Parathyroid adenoma (tissue), 2 donors: ENCODE measurements at regions not wholly inside any gene's neighbourhood (a gene's known extent, or its start where the extent isn't known, plus 50 kb on each side); places are given as distances from the start of the nearest gene placed in this dataset.
"Not testable (repeated sequence)": the region's sequence is repeated elsewhere in the genome, so short reads cannot be mapped to it uniquely, and the experiment has no call there.

Experiments used
- H2AFZ ChIP-seq: fragments of 300-600 bp; sonication (generic); one replicate; pipeline ENCODE4 v1.7.0; 2017; ENCODE audit warnings: antibody characterized with exemption, mild to moderate bottlenecking
- H3K27ac ChIP-seq: fragments of 300-600 bp; sonication (generic); one replicate; pipeline ENCODE4 v1.7.0; 2017
- H3K27me3 ChIP-seq: fragments of 300-600 bp; sonication (generic); one replicate; pipeline ENCODE4 v1.7.0; 2017; ENCODE audit warnings: low read length; ENCODE audit not compliant: control insufficient read depth, insufficient read depth
- H3K36me3 ChIP-seq: fragments of 300-600 bp; sonication (generic); one replicate; pipeline ENCODE4 v1.7.0; 2017; ENCODE audit warnings: low read length; ENCODE audit not compliant: control insufficient read depth, insufficient read depth
- H3K4me1 ChIP-seq: fragments of 300-600 bp; sonication (generic); one replicate; pipeline ENCODE4 v1.7.0; 2017; ENCODE audit warnings: control low read depth
- H3K4me2 ChIP-seq: fragments of 300-600 bp; sonication (generic); one replicate; pipeline ENCODE4 v1.7.0; 2017; ENCODE audit warnings: low read length
- H3K4me3 ChIP-seq: fragments of 300-600 bp; sonication (generic); one replicate; pipeline ENCODE4 v1.7.0; 2017; ENCODE audit warnings: low read depth, low read length
- H3K79me2 ChIP-seq: fragments of 300-600 bp; sonication (generic); one replicate; pipeline ENCODE4 v1.7.0; 2017; ENCODE audit warnings: control low read depth
- H3K9ac ChIP-seq: fragments of 300-600 bp; sonication (generic); one replicate; pipeline ENCODE4 v1.7.0; 2017; ENCODE audit warnings: mild to moderate bottlenecking
- H3K9me3 ChIP-seq: fragments of 300-600 bp; sonication (generic); one replicate; pipeline ENCODE4 v1.7.0; 2017; ENCODE audit warnings: low read length; ENCODE audit not compliant: control insufficient read depth
- TF ChIP-seq, protein P1 (sequence below): fragments of 300-600 bp; sonication (generic); IDR thresholded peaks from one replicate; pipeline ENCODE4 v1.7.0; 2017; ENCODE audit warnings: antibody characterized with exemption, mild to moderate bottlenecking
- donor health status: primary hyperparathyroidism.

DNA sequence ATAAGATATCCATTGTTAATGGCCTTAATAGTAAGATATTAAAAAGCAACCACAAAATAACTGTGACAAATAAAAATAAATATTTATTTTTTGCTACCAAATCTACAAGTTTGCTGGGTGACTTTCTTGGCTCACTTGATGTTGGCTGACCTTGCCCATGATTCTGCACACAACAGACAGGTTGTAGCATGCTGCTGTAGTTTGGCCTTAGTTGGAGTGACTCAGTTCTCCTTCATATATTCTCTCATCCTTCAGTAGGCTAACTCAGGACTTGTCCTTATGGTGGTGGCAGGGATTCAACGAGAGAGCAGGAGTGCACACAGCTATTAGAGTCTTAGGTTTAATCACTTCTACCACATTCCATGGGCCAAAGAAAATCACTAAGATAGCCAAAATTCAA lies 437.9 kb downstream of the MRPL39 start:
- Histone ChIP-seq H3K9me3 (no peaks in the 10 kb centered on the region), H3K4me3 (no peak overlapping the region), H3K79me2 (no peaks in the 10 kb centered on the region), H3K36me3 (no peaks in the 10 kb centered on the region), H3K9ac (no peak overlapping the region), H3K4me2 (no peak overlapping the region), H2AFZ (no peak overlapping the region), H3K27ac (no peak overlapping the region), H3K4me1 (no peaks in the 10 kb centered on the region), H3K27me3 (no peaks in the 10 kb centered on the region)
- TF ChIP-seq, protein P1, sequence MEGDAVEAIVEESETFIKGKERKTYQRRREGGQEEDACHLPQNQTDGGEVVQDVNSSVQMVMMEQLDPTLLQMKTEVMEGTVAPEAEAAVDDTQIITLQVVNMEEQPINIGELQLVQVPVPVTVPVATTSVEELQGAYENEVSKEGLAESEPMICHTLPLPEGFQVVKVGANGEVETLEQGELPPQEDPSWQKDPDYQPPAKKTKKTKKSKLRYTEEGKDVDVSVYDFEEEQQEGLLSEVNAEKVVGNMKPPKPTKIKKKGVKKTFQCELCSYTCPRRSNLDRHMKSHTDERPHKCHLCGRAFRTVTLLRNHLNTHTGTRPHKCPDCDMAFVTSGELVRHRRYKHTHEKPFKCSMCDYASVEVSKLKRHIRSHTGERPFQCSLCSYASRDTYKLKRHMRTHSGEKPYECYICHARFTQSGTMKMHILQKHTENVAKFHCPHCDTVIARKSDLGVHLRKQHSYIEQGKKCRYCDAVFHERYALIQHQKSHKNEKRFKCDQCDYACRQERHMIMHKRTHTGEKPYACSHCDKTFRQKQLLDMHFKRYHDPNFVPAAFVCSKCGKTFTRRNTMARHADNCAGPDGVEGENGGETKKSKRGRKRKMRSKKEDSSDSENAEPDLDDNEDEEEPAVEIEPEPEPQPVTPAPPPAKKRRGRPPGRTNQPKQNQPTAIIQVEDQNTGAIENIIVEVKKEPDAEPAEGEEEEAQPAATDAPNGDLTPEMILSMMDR, result no peak

DNA sequence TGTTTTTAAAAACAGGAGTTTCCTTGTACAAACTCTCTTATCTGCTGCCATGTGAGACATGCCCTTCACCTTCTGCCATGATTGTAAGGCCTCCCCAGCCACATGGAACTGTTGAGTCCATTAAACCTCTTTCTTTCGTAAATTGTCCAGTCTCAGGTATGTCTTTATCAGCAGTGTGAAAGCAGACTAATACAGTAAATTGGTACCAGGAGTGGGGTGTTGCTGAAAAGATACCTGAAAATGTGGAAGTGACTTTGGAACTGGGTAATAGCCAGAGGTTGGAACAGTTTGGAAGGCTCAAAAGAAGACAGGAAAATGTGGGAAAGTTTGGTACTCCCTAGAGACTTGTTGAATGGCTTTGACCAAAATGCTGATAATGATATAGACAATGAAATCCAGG lies 440.4 kb downstream of the MRPL39 start:
- not testable (repeated sequence) for H3K9me3 ChIP-seq, H2AFZ ChIP-seq, H3K36me3 ChIP-seq, H3K27me3 ChIP-seq, H3K79me2 ChIP-seq, H3K4me1 ChIP-seq, H3K4me2 ChIP-seq, H3K4me3 ChIP-seq, H3K27ac ChIP-seq, H3K9ac ChIP-seq

GRCh38 chr21:25161571-25161970 lies 445.7 kb downstream of the MRPL39 start:
- H3K4me2 ChIP-seq, result no peak overlapping the region
- H2AFZ ChIP-seq, result no peak overlapping the region
- H3K4me1 ChIP-seq, result no peaks in the 10 kb centered on the region
- no peaks in the 10 kb centered on the region for H3K36me3 ChIP-seq
- H3K9ac ChIP-seq, result no peak overlapping the region
- TF ChIP-seq, protein P1, result no peak
- no peaks in the 10 kb centered on the region for H3K9me3 ChIP-seq
- no peak overlapping the region for H3K4me3 ChIP-seq
- no peaks in the 10 kb centered on the region for H3K79me2 ChIP-seq
- H3K27me3 ChIP-seq, result no peaks in the 10 kb centered on the region
- no peak overlapping the region for H3K27ac ChIP-seq

GRCh38 chr21:25155020-25155419 lies 452.3 kb downstream of the MRPL39 start:
- not testable (repeated sequence) for H2AFZ ChIP-seq, H3K4me3 ChIP-seq, H3K4me2 ChIP-seq, H3K27ac ChIP-seq, H3K36me3 ChIP-seq, H3K27me3 ChIP-seq, H3K9me3 ChIP-seq, H3K79me2 ChIP-seq, H3K4me1 ChIP-seq, H3K9ac ChIP-seq

DNA sequence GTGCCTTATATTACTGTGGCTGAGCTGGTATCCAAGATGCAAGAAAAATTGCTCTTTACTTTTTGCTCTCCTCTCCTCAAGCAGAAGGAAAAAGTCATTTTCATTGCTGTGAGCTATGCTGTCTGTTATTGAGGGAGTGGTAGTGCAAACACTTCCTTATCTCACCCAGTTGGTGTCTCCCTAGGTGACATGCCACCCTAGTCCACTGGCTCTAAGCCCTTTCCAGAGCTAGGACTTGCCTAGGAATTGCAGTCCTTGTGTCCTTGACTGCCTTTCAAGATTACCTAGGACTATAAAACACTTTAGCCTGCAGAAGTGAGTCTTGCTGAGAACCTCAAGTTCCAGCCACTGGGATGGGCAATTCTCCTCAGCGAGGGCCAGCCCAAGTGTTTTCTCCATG lies 458.3 kb downstream of the MRPL39 start:
- TF ChIP-seq, protein P1, result no peak
- no peak overlapping the region for H2AFZ ChIP-seq

DNA sequence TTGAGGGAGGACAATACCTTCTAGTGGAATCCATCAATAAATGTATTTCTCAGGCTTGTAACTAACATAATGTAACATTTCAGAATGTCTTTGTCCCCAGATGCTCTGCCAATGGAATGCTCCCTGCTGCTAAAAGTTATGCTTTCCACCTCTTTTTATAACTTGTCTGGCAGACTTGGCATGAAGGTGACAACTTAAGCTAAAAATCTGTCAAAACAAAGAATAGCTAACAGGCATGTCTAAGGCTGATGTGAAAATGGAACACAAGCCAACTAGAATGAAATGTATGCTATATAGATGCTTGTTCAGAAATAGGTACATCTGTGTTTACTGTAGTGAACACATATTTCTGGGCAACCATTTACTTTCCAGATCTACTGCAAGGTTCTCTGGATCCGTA lies 467.9 kb downstream of the MRPL39 start:
- Histone ChIP-seq H3K36me3 (no peaks in the 10 kb centered on the region), H3K27me3 (no peaks in the 10 kb centered on the region), H3K9me3 (no peaks in the 10 kb centered on the region), H3K79me2 (no peaks in the 10 kb centered on the region), H3K4me2 (no peak overlapping the region), H2AFZ (no peak overlapping the region), H3K4me3 (no peak overlapping the region), H3K4me1 (no peaks in the 10 kb centered on the region), H3K9ac (no peak overlapping the region), H3K27ac (no peak overlapping the region)
- TF ChIP-seq, protein P1, result no peak

More for the DNA sequence above, 458.3 kb downstream of the MRPL39 start:
- no peaks in the 10 kb centered on the region for H3K79me2 ChIP-seq
- no peaks in the 10 kb centered on the region for H3K27me3 ChIP-seq
- no peaks in the 10 kb centered on the region for H3K4me1 ChIP-seq
- no peak overlapping the region for H3K27ac ChIP-seq
- no peak overlapping the region for H3K4me2 ChIP-seq
- H3K9me3 ChIP-seq, result no peaks in the 10 kb centered on the region
- H3K4me3 ChIP-seq, result no peak overlapping the region
- no peak overlapping the region for H3K9ac ChIP-seq
- H3K36me3 ChIP-seq, result no peaks in the 10 kb centered on the region
